ENCODE measurements at regions not wholly inside any gene's neighbourhood (a gene's known extent, or its start where the extent isn't known, plus 50 kb on each side); places are given as distances from the start of the nearest gene placed in this dataset.

- TF ChIP-seq EZH2phosphoT487 (IDR thresholded peaks at IDR 0.05; ENCODE audit: insufficient read depth, low read depth) = no peak
- no peak for TF ChIP-seq EZH2 (IDR thresholded peaks at IDR 0.05; ENCODE audit: insufficient read depth, poor library complexity, severe bottlenecking)
These were observed 67.6 kb upstream of the TMC1 start for GRCh38 chr9:72453797-72454196.
